ENCODE measurements at regions not wholly inside any gene's neighbourhood (a gene's known extent, or its start where the extent isn't known, plus 50 kb on each side); places are given as distances from the start of the nearest gene placed in this dataset.
A peak's percentile ranks its signal among the peaks of the same experiment; 100 is the strongest.

DNA sequence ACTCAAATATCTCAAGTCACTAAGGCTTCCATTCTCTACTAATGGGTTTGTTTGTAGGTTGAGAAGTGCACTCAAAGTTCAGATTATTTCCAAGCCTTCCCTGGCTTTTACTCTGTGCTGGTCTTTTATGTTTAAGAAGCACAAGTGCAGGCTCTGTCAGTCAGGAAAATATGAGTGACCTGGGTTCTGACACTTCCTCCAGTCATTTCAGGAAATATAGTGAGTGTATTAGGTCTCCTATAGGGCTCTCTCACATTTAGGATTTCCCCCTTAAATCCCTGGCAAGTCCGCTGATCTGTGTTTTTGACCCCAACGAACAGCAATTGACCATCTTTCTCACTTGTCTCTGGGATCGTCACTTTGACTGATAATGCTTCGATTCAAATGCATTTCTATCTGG lies 210.2 kb downstream of the ARPP21 start:
- no peak for DNase-seq (ENCODE audit: low read depth)

- DNase-seq (ENCODE audit: low read depth), result no peak
Measured at GRCh38 chr3:35849963-35850362, 210.6 kb downstream of the ARPP21 start.

DNA sequence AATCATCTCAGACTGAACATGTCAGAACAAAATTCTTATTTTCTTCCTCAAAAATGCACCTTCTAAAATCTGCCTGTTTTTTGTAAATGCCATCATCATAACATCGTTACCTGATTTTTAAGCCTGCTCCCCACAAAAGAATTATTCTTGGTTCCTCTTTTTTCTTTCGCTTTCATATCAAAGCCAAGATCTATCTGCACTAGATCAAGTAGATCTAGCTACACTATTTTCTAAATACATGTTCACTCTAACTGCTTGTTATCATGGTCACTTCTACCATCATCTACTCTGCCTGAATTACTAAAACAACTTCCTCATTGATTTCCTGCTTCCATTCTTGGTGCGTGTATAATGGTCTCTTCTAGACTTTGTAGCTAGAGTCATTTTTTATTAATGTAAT lies 217.7 kb downstream of the ARPP21 start:
- DNase-seq (ENCODE audit: low read depth), result no peak

DNA sequence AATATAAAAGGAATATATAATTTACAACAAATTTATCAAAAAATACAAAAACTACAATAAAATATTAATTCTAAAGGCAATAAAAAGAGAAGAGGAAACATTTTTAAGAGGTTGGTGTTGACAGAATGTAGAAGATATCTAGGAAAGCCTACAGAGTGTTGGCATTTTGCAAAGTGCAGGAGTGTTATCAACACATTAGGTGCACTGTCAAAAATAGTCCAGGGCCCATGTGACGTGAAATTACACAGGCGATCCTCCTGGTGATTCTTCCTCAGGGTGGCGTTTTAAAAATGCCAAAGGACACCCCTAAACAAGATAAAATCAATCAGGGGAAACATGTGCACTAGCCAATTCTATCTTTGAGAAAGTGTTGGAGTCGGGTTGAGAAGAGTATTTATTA lies 222.7 kb downstream of the ARPP21 start:
- no peak for DNase-seq (ENCODE audit: low read depth)

- DNase-seq (ENCODE audit: low read depth), result no peak
Measured at GRCh38 chr3:35864871-35865270, 225.5 kb downstream of the ARPP21 start.

- DNase-seq (ENCODE audit: low read depth), result no peak
Measured at GRCh38 chr3:35867791-35868190, 228.5 kb downstream of the ARPP21 start.

GRCh38 chr3:35871009-35871408 lies 231.7 kb downstream of the ARPP21 start:
- no peak for DNase-seq (ENCODE audit: low read depth)

DNA sequence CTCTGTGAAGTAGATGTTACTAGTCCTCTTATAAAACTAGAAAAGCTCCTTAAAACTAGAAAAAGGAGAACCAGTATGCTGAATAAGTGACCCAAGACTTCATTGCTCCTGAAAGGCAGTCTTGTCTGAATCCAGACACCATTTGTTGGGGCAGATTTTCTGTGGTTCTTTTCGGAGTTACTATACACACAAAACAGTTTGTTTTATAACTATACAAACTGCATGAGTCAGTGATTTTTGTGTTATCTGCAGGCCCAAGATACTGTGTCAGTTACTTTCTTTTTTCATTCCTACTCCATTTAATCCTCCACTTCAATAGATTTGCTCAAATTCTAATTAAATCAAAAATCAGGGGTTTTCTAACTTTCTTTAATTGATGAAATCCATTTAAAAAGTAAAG lies 244.6 kb downstream of the ARPP21 start:
- no peak for DNase-seq (ENCODE audit: low read depth)

- no peak for DNase-seq (ENCODE audit: low read depth)
Measured at GRCh38 chr3:35894735-35895134, 255.4 kb downstream of the ARPP21 start.

GRCh38 chr3:35899245-35899644 lies 259.9 kb downstream of the ARPP21 start:
- DNase-seq (ENCODE audit: low read depth), result no peak

DNA sequence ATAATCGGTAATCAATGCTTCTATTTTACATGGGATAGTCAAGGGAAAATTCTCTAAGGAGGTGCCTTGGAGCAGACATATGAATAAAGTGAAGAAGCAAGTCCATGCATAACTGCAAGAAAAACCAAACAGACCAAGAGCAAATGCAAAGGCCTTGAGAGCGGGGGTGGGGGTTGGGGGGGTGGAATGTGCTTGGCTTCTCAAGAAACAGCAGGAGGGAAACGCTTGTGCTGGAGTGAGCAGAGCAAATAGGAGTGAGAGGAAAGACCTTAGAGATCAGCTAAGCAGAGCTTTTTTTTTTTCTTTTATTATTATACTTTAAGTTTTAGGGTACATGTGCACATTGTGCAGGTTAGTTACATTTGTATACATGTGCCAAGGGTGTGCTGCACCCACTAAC lies 260.8 kb downstream of the ARPP21 start:
- no peak for DNase-seq (ENCODE audit: low read depth)

GRCh38 chr3:35908366-35909232 lies 269.3 kb downstream of the ARPP21 start:
- peak; percentile 86 for DNase-seq (ENCODE audit: low read depth)

- DNase-seq (ENCODE audit: low read depth), result no peak
Measured at GRCh38 chr3:35919160-35919559, 279.8 kb downstream of the ARPP21 start.

GRCh38 chr3:35921718-35922117 lies 282.4 kb downstream of the ARPP21 start:
- no peak for DNase-seq (ENCODE audit: low read depth)

DNA sequence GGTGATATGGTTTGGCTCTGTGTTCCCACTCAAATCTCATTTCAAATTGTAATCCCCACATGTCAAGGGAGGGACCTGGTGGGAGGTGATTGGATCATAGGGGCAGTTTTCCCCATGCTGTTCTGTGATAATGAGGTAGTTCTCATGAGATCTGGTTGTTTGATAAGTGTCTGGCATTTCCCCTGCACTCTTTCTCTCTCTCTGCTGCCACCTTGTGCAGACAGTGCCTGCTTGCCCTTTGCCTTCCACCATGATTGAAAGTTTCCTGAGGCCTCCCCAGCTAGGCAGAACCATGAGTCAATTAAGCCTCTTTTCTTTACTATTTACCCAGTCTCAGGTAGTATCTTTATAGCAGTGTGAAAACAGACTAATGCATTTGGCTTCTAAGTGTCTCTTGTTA lies 284.7 kb downstream of the ARPP21 start:
- DNase-seq (ENCODE audit: low read depth), result peak; percentile 66

- DNase-seq (ENCODE audit: low read depth), result no peak
Measured at GRCh38 chr3:35927441-35927840, 288.1 kb downstream of the ARPP21 start.

- no peak for DNase-seq (ENCODE audit: low read depth)
Measured at GRCh38 chr3:35929158-35929557, 289.8 kb downstream of the ARPP21 start.

- no peak for DNase-seq (ENCODE audit: low read depth)
Measured at GRCh38 chr3:35931867-35932266, 292.5 kb downstream of the ARPP21 start.

GRCh38 chr3:35932995-35933394 lies 293.7 kb downstream of the ARPP21 start:
- DNase-seq (ENCODE audit: low read depth), result peak; percentile 65

- DNase-seq (ENCODE audit: low read depth), result peak; percentile 9
Measured at GRCh38 chr3:35936571-35936970, 297.2 kb downstream of the ARPP21 start.

- DNase-seq (ENCODE audit: low read depth), result peak; percentile 9
Measured at GRCh38 chr3:35944926-35945710, 305.8 kb downstream of the ARPP21 start.

DNA sequence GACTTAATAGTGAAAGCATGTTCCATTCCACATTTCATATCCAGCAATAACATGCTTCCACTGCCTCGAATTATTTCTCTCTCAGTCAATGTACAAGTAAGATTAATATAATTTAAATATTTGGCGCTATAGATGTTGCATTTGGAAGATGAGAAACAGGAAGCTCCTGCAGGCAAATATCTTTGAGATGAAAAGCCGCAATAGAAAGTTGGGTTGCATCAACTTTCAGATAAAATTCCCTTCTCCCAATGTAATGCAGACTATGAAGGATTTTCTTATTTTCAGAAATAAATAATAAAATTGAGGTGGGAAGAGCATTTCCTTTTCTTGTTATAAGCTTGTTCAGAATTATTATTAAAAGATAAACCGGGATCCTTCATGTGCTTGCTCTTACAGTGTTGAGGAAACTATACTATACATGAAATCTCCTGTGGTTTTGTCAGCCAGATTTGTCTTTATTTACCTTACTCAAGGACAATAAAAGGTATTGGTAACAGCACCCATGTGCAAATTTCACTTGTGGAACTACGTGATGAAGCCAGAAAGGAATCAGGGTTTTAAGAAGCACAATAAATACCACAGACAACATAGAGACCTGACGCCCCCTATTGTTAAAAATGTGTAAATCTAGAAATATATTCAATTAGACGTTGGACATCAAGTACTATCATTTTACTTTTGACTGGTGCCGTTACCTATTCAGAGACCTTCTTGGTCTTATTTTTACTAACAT lies 307.0 kb downstream of the ARPP21 start:
- peak; percentile 50 for DNase-seq (ENCODE audit: low read depth)
